ENCODE measurements at regions not wholly inside any gene's neighbourhood (a gene's known extent, or its start where the extent isn't known, plus 50 kb on each side); places are given as distances from the start of the nearest gene placed in this dataset.

DNA sequence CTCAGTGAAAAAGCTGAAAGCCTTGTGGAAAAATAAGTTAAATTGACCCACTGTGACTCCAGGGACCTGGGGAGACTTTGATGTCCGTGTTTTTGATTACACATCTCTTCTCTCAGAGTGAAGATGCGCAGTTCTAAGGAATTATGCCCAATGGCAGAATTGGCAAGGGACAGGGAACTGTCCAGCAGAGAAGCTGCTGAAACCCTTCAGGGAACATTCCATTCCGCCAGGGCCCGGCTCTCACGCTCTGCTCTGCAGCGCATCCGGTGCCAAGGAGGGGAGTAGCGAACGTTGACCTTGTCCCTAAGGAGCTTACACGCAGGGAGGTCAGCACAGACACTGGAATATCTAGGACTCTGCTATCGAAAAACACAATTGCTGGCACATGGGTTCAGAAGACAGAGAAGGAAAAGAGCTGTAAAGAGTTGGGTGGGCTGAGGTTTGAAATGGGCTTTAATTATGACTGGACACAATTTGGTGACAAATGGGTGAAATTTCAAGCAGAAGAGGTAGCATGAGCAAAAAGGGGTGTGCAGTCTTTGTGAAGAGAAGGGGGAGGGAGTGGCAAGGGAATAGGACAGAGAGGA, 64.5 kb upstream of the B3GAT1 start:
- no peak for DNase-seq (ENCODE audit: low spot score)

DNA sequence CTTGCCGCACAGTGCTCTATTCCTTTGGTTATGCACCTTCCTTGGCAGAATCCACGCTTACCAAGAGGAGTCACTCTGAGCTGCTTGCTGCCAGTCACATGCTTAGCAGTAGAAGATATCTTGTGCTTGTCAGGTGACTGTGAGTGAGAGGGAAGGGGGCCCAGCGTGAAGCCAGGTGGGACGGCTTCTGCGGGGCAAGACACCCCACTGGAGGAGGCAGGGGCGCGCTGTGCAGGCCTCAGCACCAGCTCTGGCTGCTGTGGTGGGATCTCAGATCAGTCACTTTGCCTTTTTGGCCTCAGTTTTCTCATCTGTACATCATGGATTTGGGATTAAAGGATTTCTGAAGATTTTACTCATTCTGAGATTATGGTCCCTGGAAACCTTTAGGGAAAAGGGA, 63.9 kb upstream of the B3GAT1 start:
- DNase-seq (ENCODE audit: low spot score) = no peak

DNA sequence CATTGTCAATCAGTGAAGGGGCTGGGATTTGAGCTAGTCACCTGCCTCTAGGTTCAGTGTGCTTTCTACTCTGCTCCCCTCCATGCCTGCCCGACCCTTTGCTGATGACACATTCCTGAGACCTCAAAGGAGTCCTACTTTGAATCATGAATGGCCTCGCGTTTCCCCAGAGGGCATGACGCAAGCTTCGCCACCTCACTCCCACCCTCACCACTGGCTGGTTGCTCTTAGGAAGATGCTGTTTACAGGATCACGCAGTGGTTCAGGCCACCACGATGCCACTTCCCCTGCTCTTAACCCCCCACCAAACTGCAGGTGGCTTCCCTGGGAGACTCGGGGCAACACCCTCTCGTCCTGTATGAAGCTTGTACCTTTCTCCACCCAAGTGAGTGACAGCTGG, 62.9 kb upstream of the B3GAT1 start:
- no peak for DNase-seq (ENCODE audit: low spot score)

DNA sequence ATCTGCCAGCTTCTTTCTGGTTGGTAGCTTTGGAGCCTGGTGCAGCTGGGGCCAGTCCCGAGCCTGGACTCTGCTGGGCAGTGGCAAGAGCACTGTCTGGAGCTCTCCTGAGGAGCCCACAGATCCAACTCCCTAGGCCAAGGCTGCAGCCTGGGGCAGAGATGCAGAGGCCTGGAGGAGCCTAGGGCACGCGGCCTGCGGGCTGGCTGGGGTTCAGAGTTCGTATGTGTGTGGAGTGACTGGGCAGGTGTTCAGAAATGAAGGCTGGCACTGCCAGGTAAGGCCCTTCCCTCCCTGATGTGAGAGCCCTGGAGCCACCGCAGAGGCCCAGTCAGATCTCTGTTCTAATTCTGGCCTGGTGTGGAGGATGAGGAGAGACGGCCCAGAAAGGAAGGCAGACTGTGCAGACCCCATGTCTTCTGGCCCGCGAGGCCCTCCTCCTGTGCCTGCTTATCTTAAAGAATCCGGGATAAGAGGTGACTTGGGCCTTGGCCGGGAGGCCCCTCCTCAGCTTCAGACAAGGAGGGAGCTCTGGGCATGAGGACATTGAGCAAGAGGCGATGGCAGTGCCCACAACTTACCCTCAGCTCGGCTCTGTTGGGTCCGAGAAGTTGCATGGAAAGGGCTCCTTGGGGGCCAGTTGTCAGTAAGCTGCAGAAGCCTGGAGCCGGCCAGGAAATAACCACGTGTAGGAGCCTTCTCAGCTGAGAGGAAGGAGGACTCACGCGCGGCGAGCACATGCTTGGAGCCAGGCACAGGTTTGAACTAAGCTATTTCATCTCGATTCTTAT, 62.2 kb upstream of the B3GAT1 start:
- no peak for DNase-seq (ENCODE audit: low spot score)

DNA sequence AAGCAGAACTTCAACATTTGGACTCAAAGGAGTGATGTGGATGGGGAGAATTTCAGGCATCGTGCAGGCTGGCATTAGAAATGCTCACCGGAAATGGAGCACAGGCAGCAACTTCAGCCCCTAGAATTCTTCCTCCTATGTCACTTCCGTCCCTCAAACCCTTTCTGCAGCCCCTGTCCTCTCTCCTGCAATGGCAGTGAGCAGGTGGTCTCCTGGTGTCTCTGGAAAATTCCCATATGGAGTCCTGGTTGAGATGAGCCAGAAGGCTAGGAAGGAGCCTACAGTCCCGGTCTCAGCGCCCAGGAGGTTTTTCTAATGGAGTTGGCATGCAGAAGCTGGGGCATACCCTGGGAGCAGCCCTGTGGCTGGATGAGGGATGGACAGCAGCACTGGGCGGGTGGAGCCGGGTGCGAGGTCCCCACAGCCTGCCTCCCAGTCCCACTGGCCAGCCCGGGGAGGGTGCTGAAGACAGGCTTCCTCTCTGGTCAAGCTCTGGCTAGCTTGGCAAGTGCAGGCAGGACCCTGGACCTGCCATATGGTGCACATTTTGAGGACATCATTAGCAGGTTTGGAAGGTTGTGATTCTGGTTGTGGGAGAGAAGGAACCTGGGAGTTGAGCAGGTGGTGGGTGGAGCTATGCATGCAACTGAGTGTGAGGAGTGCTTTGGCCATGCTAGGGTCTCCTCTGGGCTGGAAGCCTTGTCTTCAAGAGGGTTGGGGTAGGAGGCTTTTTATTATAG, 59.8 kb upstream of the B3GAT1 start:
- no peak for DNase-seq (ENCODE audit: low spot score)

DNA sequence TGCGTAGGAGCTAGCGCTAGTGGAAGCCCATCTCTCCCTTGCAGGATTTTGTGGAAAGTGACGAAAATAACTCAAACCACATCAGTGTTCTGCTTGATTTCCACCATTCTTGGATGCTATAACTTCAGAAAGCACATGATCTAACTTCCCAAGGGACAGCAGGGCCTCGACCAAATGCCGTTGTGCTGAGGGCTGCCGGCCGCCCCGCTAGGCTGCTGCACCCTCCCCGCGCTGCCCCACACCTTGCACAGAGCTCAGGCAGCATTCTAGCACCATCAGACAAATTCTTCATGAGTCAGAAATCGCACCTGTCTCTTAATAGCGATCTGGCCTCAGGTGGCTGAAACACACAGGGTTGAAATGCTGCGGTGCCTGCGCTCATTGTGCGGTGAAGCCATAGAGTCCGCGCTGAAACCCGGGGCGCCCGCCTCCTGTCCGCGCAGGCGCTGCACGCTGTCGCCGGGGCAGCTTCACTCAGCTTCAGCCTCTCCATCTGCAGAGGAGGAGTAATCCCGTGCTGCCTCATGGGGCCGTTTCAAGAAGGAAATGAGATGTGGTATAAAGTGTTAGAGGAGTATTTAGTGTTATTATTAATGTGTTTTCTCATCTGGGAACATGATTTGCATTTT, 59.2 kb upstream of the B3GAT1 start:
- no peak for DNase-seq (ENCODE audit: low spot score)

DNA sequence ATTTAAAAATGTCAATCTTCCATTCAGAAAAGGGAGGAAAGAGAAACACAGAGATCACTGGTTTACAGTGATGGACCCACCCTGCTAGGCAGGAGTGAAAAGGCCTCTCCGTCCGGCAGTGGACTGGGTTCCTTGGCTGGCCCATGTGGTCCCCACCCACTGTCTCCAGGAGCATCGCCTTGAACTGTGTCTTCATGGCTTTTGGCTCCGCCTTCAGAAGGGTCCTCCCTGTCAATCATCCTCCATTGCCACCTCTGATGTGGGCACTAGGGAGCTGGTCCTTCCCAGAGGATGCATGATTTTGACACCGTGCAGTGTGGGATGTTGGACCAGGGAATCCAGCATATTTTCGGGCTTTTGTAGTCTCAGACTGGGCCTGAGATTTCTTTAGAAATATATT, 58.2 kb upstream of the B3GAT1 start:
- no peak for DNase-seq (ENCODE audit: low spot score)

DNA sequence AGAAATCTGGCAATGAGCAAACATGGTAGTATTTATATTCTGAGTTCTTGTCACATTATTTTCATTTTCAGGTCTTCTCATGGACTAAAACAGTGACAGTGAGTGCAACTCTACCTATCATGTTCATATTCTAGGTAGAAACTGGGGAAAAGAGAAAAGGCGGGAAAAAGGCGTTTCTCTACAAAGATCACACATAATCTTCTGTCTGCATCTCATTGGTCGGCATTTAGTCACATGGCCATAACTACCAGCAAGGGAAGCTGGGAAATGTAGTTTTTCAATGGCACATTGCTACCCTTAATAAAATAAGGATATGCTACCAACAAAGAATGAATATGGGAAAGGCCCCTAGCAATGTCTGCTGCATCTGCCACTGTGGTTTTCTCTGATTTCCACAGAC, 57.6 kb upstream of the B3GAT1 start:
- DNase-seq (ENCODE audit: low spot score) = no peak

DNA sequence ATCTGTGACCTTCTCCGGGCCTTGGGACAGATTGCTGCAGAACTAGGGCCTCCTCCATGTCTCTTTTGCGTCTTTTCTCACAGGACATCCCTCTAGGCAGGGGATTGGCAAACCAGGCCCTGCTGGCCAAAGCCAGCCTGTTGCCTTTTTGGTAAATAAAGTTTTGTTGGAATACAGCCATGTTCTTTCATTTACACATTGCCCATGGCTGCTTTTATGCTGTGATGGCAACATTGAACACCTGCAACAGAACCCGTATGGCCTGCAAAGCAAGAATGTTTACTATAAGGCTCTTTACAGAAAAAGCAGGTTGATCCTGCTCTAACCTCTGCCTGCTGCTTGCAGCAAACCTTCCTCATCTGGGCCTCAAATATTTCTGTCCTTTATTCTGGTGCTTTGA, 56.8 kb upstream of the B3GAT1 start:
- no peak for DNase-seq (ENCODE audit: low spot score)

DNA sequence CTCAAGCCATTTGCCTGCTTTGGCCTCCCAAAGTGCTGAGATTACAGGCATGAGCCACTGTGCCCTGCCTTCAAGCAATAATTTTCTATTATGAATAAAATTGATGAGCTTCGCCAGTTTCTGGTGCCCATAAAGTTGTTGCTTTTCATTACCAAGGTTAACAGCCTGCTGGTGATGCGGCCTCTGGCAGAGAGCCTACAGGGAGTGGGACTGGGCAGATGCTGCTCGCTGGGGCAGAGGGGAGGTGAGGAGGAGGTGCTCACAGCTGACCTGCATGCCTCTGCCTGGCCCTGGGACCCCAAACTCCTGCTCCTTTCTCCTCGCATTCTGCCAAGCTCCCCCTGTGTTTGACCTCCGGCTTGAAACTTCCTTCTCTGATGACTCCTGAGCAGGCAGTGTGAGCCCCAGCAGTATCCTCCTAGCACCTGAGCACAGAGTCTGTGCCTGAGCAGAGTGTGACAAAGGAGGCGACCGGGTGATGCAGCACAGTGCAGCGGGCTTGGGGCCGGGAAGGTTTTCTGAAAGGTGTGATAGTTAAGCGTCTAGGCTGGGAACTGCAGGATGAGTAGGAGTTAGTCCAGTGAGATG, 56.1 kb upstream of the B3GAT1 start:
- no peak for DNase-seq (ENCODE audit: low spot score)

DNA sequence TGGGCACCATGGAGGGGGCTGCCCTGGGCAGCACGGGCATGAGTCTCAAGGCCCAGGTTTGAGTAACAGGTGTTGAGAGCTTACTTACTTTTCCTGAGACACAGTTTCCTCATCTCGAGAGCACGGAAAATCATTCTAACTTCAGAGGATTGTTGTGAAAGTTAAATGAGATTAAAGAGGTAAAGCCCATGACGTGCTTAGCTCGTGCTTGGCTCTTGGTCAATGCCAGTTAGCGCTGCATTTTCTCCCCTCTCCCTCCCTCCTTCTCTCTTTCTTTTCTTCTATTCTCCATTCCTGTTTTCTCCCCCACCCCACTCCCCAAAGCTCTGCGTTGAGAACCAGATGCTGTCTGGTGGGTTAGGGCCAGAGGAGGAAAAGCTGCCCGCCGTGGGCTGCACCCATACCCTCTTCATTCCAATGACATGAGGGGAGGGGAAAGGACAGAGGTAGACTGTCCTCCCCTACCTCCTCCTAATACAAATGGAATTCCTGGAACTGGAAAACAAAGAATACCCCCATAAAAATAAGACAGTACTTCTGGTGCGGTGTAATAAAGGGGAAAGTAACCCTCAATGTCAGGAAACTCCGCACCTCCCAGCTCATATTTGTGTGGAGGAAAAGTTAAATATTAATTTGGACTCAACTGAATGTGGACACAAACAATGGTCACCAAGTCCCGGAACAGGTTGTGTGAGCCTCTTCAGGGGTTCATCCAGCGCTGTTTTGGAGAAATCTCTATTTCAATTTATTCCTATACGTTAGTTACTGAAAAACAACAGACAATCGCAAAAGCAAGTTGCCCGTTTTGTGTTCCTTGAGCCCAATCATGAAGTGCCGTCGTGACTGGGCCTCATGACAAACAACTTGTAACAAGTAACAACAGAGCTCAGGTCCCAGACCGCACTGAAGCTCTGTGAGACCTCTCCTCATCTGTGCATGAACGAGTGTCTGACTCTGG, 54.8 kb upstream of the B3GAT1 start:
- no peak for DNase-seq (ENCODE audit: low spot score)

DNA sequence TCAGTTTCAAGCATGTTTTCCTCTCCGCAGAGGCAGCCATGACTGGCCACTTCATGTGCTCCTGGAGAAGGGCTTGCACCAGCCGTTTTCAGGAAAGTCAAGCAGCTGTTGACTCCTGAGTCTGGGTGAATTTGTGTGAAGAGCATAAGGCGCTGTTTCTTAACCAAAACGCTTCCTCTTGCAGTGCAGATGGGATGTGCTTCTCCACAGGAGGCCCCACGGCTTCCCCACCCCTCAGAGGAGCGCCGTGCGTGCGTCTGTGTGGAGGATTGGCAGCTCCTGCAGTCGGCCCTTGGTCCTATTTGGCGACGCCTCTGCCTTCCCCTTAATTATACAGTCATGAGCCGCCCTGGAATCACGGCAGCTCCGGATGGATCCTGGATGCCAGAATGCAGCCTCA, 54.1 kb upstream of the B3GAT1 start:
- DNase-seq (ENCODE audit: low spot score) = no peak

DNA sequence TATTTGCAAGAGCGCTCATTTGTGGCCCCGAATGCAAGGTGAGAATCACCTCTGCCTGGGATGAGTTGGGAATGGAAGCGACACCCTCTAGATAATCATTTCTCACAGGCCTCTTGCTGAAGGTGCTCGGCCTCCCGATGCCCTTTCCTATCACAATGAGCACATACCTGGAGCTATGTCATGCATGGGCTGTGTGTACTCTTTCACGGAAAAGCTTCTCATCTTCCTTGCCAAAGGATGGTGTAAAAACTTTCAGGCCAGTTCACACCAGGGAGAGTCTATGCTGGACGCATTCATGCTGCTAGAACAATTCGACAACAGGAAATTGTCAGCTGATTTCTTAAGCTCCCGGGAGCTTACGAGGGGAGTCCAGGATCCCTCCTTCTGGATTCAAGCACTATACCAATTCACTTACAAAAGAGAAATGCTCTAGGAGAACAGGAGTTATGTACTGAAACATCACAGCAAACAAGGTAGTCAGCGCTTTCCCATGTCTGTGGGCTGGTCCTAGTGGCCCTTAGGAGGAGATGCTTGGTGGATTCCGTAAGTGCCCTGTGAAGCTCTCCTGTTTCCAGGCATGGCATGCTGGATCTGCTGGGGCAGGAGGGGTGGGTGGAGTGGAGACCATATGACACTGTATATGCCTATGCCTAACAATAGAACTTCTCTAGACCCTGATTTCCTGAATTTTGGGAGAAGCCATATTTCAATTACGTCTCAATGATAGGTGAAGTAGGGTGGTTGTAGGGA, 53.1 kb upstream of the B3GAT1 start:
- DNase-seq (ENCODE audit: low spot score) = no peak

DNA sequence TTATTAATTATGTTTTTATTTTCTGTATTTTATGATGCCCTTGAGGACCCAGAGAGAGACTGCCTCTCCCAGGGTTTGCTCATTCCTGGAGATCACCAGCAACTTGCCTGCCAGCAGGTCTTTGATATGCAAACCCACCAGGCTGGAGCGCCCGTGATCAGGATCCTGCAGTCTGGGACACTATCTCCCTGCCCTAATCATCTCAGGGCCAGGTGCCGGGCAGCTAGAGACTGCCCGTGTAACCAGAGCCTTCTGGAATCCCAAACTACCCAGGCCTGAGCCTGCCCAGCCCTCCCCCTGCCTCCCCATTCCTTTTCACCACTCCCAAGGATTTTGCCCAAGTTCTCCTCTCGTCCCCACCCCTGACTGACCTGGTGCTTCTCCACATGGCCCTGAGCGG, 52.2 kb upstream of the B3GAT1 start:
- DNase-seq (ENCODE audit: low spot score) = no peak

DNA sequence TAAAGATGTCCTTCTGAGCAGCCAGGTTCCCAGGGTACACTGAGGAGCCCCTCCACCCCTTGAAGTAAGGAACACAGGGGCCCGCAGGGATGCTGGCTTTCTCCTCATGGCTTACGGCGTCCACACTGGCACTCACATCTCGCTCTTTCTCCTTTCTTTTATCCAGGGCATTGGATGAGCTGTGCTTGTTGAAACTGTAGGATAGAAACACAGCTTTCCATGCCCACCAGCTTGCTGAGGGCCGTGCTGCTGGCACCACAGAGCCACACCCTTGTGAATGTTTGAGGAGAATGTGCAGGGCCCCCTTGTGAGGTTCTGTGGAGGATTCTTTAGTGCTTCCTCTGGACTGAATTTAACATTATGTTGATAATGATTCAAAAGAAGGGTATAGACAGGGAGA, 51.7 kb upstream of the B3GAT1 start:
- DNase-seq (ENCODE audit: low spot score) = no peak
